DOHH2 (cell line): ENCODE measurements at regions not wholly inside any gene's neighbourhood (a gene's known extent, or its start where the extent isn't known, plus 50 kb on each side); places are given as distances from the start of the nearest gene placed in this dataset.

Experiments used
- EZH2phosphoT487 ChIP-seq: fragments of 200-600 bp; sonication (generic); IDR thresholded peaks from 2 replicates; pipeline ENCODE4 v1.6.1; 2017; ENCODE audit warnings: borderline replicate concordance, mild to moderate bottlenecking, antibody characterized with exemption, low read length, moderate library complexity, mixed read lengths
- TF ChIP-seq, protein P1 (sequence below): fragments of 200-600 bp; sonication (generic); IDR thresholded peaks from one replicate; pipeline ENCODE4 v1.5.1; 2014; ENCODE audit warnings: antibody characterized with exemption, mild to moderate bottlenecking, low read depth, low read length; ENCODE audit not compliant: poor library complexity, severe bottlenecking

DNA sequence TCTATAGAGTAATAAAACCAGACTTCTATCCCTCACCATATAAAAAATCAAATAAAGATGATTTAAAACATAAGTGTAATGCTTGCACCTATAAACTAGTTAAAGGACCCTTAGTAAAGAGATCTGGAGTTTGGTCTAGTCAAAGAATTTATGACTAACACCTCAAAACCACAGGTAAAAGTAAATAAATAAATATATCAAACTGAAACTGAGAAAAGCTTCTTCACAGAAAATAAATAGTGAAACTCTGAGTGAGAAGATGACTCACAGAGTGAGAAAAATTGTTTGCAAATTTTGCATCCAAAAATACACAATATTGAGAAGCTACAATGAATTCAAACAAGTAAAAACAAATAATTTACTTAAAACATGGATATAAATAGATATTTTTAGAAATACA is 387.8 kb downstream of the KDM5D start:
- TF ChIP-seq, protein P1, sequence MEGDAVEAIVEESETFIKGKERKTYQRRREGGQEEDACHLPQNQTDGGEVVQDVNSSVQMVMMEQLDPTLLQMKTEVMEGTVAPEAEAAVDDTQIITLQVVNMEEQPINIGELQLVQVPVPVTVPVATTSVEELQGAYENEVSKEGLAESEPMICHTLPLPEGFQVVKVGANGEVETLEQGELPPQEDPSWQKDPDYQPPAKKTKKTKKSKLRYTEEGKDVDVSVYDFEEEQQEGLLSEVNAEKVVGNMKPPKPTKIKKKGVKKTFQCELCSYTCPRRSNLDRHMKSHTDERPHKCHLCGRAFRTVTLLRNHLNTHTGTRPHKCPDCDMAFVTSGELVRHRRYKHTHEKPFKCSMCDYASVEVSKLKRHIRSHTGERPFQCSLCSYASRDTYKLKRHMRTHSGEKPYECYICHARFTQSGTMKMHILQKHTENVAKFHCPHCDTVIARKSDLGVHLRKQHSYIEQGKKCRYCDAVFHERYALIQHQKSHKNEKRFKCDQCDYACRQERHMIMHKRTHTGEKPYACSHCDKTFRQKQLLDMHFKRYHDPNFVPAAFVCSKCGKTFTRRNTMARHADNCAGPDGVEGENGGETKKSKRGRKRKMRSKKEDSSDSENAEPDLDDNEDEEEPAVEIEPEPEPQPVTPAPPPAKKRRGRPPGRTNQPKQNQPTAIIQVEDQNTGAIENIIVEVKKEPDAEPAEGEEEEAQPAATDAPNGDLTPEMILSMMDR: no peak
- no peak for TF ChIP-seq EZH2phosphoT487
